ENCODE measurements at regions not wholly inside any gene's neighbourhood (a gene's known extent, or its start where the extent isn't known, plus 50 kb on each side); places are given as distances from the start of the nearest gene placed in this dataset.

GRCh38 chr12:67921286-67921685 lies 68.0 kb upstream of the IFNG-AS1 start:
- no peaks in the 10 kb centered on the region for H3K79me2 ChIP-seq (ENCODE audit: control insufficient read depth, low read length)
- H3K4me3 ChIP-seq (ENCODE audit: low read length) = no peak overlapping the region
- H3K9me2 ChIP-seq (replicated peaks; ENCODE audit: control insufficient read depth, low read length) = no peaks in the 10 kb centered on the region
- TF ChIP-seq EZH2phosphoT487 (IDR thresholded peaks at IDR 0.05; ENCODE audit: borderline replicate concordance, low read length) (no peak), CTCF (IDR thresholded peaks at IDR 0.05; ENCODE audit: low read depth, low read length, poor library complexity, severe bottlenecking) (no peak)
- H3K9me3 ChIP-seq (ENCODE audit: control insufficient read depth, insufficient read depth, low read length) = no peaks in the 10 kb centered on the region
- no peaks in the 10 kb centered on the region for H3F3A ChIP-seq (ENCODE audit: control insufficient read depth, insufficient read depth)
- no peaks in the 10 kb centered on the region for H4K20me1 ChIP-seq (ENCODE audit: control insufficient read depth, insufficient read depth, low read depth, low read length)
- peaks cover 35% of the 10 kb centered on the region for H3K4me1 ChIP-seq (ENCODE audit: control insufficient read depth, low read length)
- H3K27ac ChIP-seq (ENCODE audit: low read depth, low read length) = no peak overlapping the region
- no peaks in the 10 kb centered on the region for H3K27me3 ChIP-seq (ENCODE audit: control insufficient read depth, low read length)
- H3K36me3 ChIP-seq (ENCODE audit: control insufficient read depth, low read length) = no peaks in the 10 kb centered on the region
- no peak overlapping the region for H3K4me2 ChIP-seq (ENCODE audit: low read length)

GRCh38 chr12:67922245-67922644 lies 67.0 kb upstream of the IFNG-AS1 start:
- H3K9me3 ChIP-seq (ENCODE audit: control insufficient read depth, insufficient read depth, low read length) = no peaks in the 10 kb centered on the region
- no peaks in the 10 kb centered on the region for H3K79me2 ChIP-seq (ENCODE audit: control insufficient read depth, low read length)
- H3F3A ChIP-seq (ENCODE audit: control insufficient read depth, insufficient read depth) = no peaks in the 10 kb centered on the region
- peaks cover 35% of the 10 kb centered on the region for H3K4me1 ChIP-seq (ENCODE audit: control insufficient read depth, low read length)
- no peak overlapping the region for H3K4me3 ChIP-seq (ENCODE audit: low read length)
- H4K20me1 ChIP-seq (ENCODE audit: control insufficient read depth, insufficient read depth, low read depth, low read length) = no peaks in the 10 kb centered on the region
- H3K36me3 ChIP-seq (ENCODE audit: control insufficient read depth, low read length) = no peaks in the 10 kb centered on the region
- H3K4me2 ChIP-seq (ENCODE audit: low read length) = no peak overlapping the region
- no peak overlapping the region for H3K27ac ChIP-seq (ENCODE audit: low read depth, low read length)
- H3K9me2 ChIP-seq (replicated peaks; ENCODE audit: control insufficient read depth, low read length) = no peaks in the 10 kb centered on the region
- no peaks in the 10 kb centered on the region for H3K27me3 ChIP-seq (ENCODE audit: control insufficient read depth, low read length)
- no peak for TF ChIP-seq CTCF (IDR thresholded peaks at IDR 0.05; ENCODE audit: low read depth, low read length, poor library complexity, severe bottlenecking)
- no peak for TF ChIP-seq EZH2phosphoT487 (IDR thresholded peaks at IDR 0.05; ENCODE audit: borderline replicate concordance, low read length)

- TF ChIP-seq CTCF (IDR thresholded peaks at IDR 0.05; ENCODE audit: low read depth, low read length, poor library complexity, severe bottlenecking) (no peak), EZH2phosphoT487 (IDR thresholded peaks at IDR 0.05; ENCODE audit: borderline replicate concordance, low read length) (no peak)
- Histone ChIP-seq H3K4me3 (ENCODE audit: low read length) (no peak overlapping the region), H3K4me2 (ENCODE audit: low read length) (no peak overlapping the region), H3K9me2 (replicated peaks; ENCODE audit: control insufficient read depth, low read length) (no peaks in the 10 kb centered on the region), H3K9me3 (ENCODE audit: control insufficient read depth, insufficient read depth, low read length) (no peaks in the 10 kb centered on the region), H3F3A (ENCODE audit: control insufficient read depth, insufficient read depth) (no peaks in the 10 kb centered on the region), H3K27me3 (ENCODE audit: control insufficient read depth, low read length) (no peaks in the 10 kb centered on the region), H3K4me1 (ENCODE audit: control insufficient read depth, low read length) (peaks cover 24% of the 10 kb centered on the region), H3K36me3 (ENCODE audit: control insufficient read depth, low read length) (no peaks in the 10 kb centered on the region), H3K79me2 (ENCODE audit: control insufficient read depth, low read length) (no peaks in the 10 kb centered on the region), H3K27ac (ENCODE audit: low read depth, low read length) (no peak overlapping the region), H4K20me1 (ENCODE audit: control insufficient read depth, insufficient read depth, low read depth, low read length) (no peaks in the 10 kb centered on the region)
Observed at GRCh38 chr12:67925077-67925476, 64.2 kb upstream of the IFNG-AS1 start.

GRCh38 chr12:67925552-67925951 lies 63.7 kb upstream of the IFNG-AS1 start:
- TF ChIP-seq EZH2phosphoT487 (IDR thresholded peaks at IDR 0.05; ENCODE audit: borderline replicate concordance, low read length) (no peak), CTCF (IDR thresholded peaks at IDR 0.05; ENCODE audit: low read depth, low read length, poor library complexity, severe bottlenecking) (no peak)

More at GRCh38 chr12:67925552-67925951, 63.7 kb upstream of the IFNG-AS1 start:
- Histone ChIP-seq H3K4me2 (ENCODE audit: low read length) (no peak overlapping the region), H3K27ac (ENCODE audit: low read depth, low read length) (no peak overlapping the region), H3K4me3 (ENCODE audit: low read length) (no peak overlapping the region), H3F3A (ENCODE audit: control insufficient read depth, insufficient read depth) (no peaks in the 10 kb centered on the region), H3K36me3 (ENCODE audit: control insufficient read depth, low read length) (no peaks in the 10 kb centered on the region), H3K4me1 (ENCODE audit: control insufficient read depth, low read length) (peaks cover 19% of the 10 kb centered on the region), H3K9me2 (replicated peaks; ENCODE audit: control insufficient read depth, low read length) (no peaks in the 10 kb centered on the region), H3K27me3 (ENCODE audit: control insufficient read depth, low read length) (no peaks in the 10 kb centered on the region), H4K20me1 (ENCODE audit: control insufficient read depth, insufficient read depth, low read depth, low read length) (no peaks in the 10 kb centered on the region), H3K9me3 (ENCODE audit: control insufficient read depth, insufficient read depth, low read length) (no peaks in the 10 kb centered on the region), H3K79me2 (ENCODE audit: control insufficient read depth, low read length) (no peaks in the 10 kb centered on the region)
